Neutrophil (primary cell): ENCODE measurements at regions not wholly inside any gene's neighbourhood (a gene's known extent, or its start where the extent isn't known, plus 50 kb on each side); places are given as distances from the start of the nearest gene placed in this dataset.

Source experiments
- H3K27ac ChIP-seq: fragments of 200-600 bp; sonication (generic); 2 replicates; pipeline ENCODE4 v1.5.1; 2016; ENCODE audit warnings: mild to moderate bottlenecking, moderate library complexity
- H3K27me3 ChIP-seq: fragments of 200-600 bp; sonication (generic); 2 replicates; pipeline ENCODE4 v1.6.0; 2016; ENCODE audit warnings: mild to moderate bottlenecking
- H3K36me3 ChIP-seq: fragments of 200-600 bp; sonication (generic); 2 replicates; pipeline ENCODE4 v1.5.1; 2017
- H3K4me1 ChIP-seq, 2 experiments: fragments of 200-600 bp in 1 of 2; sonication (generic) in 1 of 2; 1 replicate in 1 of 2; 2 replicates in 1 of 2; pipeline versions ENCODE4 v1.5.1 to v1.6.1; 2013 to 2016; ENCODE audit warnings: low read depth in 1 of 2, low read length in 1 of 2, mild to moderate bottlenecking in 1 of 2, moderate library complexity in 1 of 2; ENCODE audit not compliant: control insufficient read depth in 1 of 2, insufficient read depth in 1 of 2
- H3K4me3 ChIP-seq, 2 experiments: fragments of 200-600 bp in 1 of 2; sonication (generic) in 1 of 2; 1 replicate in 1 of 2; 2 replicates in 1 of 2; pipeline ENCODE4 v1.5.1; 2013 to 2016; ENCODE audit warnings: low read depth in 1 of 2, low read length in 1 of 2, mild to moderate bottlenecking in 1 of 2, moderate library complexity in 1 of 2
- H3K9me3 ChIP-seq: fragments of 200-600 bp; sonication (generic); 2 replicates; pipeline ENCODE4 v1.5.1; 2016
- TF ChIP-seq, protein P1 (sequence below): fragments of 200-600 bp; sonication (generic); IDR thresholded peaks from 2 replicates; pipeline ENCODE4 v1.5.1; 2016; ENCODE audit warnings: antibody characterized with exemption

DNA sequence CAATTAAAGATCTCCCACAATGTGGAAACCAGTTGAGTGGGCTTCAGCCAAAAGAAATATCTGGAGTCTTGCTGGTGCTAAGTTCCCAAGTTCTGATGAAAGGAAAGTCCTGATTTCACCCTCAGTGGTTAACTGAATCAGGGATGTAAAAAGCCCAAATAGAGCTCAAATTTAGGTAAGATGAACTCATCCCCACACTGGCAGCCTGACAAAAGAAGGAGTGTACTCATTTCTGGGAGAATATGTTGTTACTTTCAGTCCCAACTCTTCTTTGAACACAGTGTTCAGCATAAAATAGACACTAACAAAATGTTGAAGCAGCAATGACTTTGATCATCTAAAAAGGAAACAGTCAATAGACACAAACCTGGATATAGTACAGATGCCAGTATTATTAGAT, 91.7 kb downstream of the CHRM3 start:
- TF ChIP-seq, protein P1, sequence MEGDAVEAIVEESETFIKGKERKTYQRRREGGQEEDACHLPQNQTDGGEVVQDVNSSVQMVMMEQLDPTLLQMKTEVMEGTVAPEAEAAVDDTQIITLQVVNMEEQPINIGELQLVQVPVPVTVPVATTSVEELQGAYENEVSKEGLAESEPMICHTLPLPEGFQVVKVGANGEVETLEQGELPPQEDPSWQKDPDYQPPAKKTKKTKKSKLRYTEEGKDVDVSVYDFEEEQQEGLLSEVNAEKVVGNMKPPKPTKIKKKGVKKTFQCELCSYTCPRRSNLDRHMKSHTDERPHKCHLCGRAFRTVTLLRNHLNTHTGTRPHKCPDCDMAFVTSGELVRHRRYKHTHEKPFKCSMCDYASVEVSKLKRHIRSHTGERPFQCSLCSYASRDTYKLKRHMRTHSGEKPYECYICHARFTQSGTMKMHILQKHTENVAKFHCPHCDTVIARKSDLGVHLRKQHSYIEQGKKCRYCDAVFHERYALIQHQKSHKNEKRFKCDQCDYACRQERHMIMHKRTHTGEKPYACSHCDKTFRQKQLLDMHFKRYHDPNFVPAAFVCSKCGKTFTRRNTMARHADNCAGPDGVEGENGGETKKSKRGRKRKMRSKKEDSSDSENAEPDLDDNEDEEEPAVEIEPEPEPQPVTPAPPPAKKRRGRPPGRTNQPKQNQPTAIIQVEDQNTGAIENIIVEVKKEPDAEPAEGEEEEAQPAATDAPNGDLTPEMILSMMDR, result no peak
- H3K4me1 ChIP-seq, result no peaks in the 10 kb centered on the region
- H3K36me3 ChIP-seq, result no peaks in the 10 kb centered on the region
- H3K27ac ChIP-seq, result no peak overlapping the region
- no peaks in the 10 kb centered on the region for H3K9me3 ChIP-seq
- no peak overlapping the region for H3K4me3 ChIP-seq
- H3K27me3 ChIP-seq, result no peaks in the 10 kb centered on the region

DNA sequence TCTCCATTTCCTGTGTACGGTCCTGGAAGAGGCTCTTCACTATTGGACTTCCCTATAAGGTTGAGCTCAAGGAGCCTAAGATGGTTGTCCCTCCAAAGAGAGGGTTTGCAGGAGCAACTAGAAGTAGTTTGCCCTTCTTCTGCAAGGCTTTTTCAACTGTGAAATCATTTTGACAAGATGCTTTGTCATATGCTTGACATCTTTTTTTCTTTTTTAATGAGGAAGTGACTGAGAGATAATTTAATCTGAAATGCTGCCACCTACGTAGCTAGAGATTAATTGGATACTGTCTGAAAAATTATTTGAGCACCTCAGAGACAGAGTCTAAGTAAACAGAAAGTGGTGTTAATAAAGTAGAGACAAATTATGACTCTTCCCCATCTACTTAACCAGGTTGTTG, 97.0 kb downstream of the CHRM3 start:
- Histone ChIP-seq H3K4me1 (no peaks in the 10 kb centered on the region), H3K9me3 (no peaks in the 10 kb centered on the region), H3K27me3 (no peaks in the 10 kb centered on the region), H3K27ac (no peak overlapping the region), H3K36me3 (no peaks in the 10 kb centered on the region), H3K4me3 (no peak overlapping the region)
- TF ChIP-seq, protein P1, result no peak

DNA sequence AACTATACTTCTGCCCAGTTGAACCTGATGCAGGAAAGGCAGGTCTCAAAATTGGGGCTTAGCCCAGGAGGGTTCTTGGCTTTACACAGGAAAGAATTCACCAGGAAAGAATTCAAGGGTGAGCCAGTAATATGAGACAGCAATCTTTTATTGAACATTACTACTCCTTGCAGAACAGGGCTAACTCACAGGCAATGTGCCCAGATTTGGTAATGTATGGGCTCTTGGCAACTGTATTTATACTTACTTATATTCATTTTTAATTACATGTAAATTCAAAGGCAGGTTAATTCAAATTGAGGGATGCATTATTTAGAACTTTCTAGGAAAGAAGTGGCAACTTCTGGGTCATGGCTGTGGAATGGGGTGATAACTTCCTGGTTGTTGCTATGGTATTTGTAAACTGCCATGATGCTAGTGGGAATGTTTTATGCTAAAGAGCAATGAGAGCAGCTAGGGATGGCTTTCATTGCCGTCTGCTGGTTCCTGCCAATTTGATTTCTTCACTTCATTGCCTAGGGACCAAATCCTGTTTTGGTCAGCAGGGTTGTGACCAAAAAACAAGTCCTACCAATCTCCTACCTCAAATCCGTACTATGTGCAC, 107.5 kb downstream of the CHRM3 start:
- no peak overlapping the region for H3K4me3 ChIP-seq
- TF ChIP-seq, protein P1, result no peak
- H3K9me3 ChIP-seq, result no peaks in the 10 kb centered on the region
- no peaks in the 10 kb centered on the region for H3K27me3 ChIP-seq
- H3K36me3 ChIP-seq, result no peaks in the 10 kb centered on the region
- no peak overlapping the region for H3K27ac ChIP-seq
- no peaks in the 10 kb centered on the region for H3K4me1 ChIP-seq

DNA sequence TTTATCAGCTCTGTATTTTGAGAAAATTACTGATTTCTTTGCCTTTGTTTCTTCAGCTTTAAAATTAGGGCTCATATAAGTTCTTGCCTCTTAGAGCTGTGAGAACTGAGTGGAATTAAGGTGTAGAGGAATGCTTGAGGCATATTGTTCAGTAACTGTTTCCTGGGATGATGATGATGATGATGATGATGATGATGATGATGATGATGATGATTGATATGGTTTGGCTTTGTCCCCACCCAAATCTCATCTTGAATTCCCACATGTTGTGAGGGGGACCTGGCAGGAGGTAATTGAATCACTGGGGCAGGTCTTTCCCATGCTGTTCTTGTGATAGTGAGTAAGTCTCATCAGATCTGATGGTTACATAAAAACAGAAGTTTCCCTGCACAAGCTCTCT, 118.7 kb downstream of the CHRM3 start:
- H3K27me3 ChIP-seq, result no peaks in the 10 kb centered on the region
- H3K27ac ChIP-seq, result no peak overlapping the region
- no peaks in the 10 kb centered on the region for H3K36me3 ChIP-seq
- H3K4me3 ChIP-seq, result no peak overlapping the region
- no peaks in the 10 kb centered on the region for H3K9me3 ChIP-seq
- TF ChIP-seq, protein P1, result no peak
- no peaks in the 10 kb centered on the region for H3K4me1 ChIP-seq

DNA sequence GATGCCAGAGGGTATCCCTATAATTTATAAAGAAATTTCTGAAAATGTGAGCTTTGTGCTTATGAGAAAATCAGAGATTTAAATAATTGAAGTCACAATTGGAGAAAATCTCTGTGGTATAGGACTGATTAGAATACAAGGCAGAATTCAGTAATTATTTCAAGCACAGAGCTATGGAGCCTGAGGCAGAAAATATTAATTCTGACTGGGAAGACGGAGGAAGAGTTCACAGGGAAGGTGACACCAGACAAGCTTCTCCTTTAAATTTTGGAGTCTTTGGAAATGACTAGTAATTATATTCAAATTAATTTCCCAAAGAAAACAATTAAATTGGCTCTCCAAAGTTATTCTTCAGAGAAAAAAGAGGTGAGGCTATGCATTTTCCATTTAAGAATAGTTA, 121.5 kb downstream of the CHRM3 start:
- Histone ChIP-seq H3K4me3 (no peak overlapping the region), H3K9me3 (no peaks in the 10 kb centered on the region), H3K27ac (no peak overlapping the region), H3K36me3 (no peaks in the 10 kb centered on the region), H3K4me1 (no peaks in the 10 kb centered on the region), H3K27me3 (no peaks in the 10 kb centered on the region)
- TF ChIP-seq, protein P1, result no peak

DNA sequence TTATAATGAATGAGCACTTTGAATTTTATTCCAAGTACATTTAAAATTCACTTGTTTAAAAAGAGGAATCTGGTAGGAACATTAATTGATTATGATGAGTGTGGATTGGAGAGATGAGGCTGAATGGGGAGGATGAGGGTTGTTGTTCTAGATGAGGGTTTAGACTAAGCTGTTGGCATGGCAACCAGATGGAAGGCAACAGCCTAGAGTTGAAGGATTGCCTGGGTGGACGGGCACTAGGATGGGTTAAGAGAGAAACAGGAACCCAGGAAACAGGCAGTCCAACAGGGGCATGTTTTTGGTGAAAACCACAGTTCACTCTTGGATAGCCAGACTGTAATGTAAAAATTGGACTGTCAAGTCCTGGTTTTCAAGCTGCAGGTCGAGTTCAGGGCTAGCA, 125.5 kb downstream of the CHRM3 start:
- TF ChIP-seq, protein P1, result no peak
- H3K27me3 ChIP-seq, result no peaks in the 10 kb centered on the region
- H3K9me3 ChIP-seq, result no peaks in the 10 kb centered on the region
- no peaks in the 10 kb centered on the region for H3K4me1 ChIP-seq
- no peak overlapping the region for H3K27ac ChIP-seq
- H3K4me3 ChIP-seq, result no peak overlapping the region
- no peaks in the 10 kb centered on the region for H3K36me3 ChIP-seq
